ENCODE measurements at regions not wholly inside any gene's neighbourhood (a gene's known extent, or its start where the extent isn't known, plus 50 kb on each side); places are given as distances from the start of the nearest gene placed in this dataset.

- Mint-ChIP-seq H3K4me3 (no peak overlapping the region), H3K27ac (no peak overlapping the region), H3K36me3 (ENCODE audit: insufficient read depth in 1 of 3, low read depth in 3 of 3) (no peaks in the 10 kb centered on the region; a peak in 1 of 7 replicates), H3K4me1 (0 out of 4 replicates have a peak, but pooled peaks cover 0 to 2% of the 10 kb centered on the region in 2 experiments), H3K9me3 (no peaks in the 10 kb centered on the region), H3K27me3 (ENCODE audit: low read depth) (no peaks in the 10 kb centered on the region)
- no peak overlapping the region for H3K9ac ChIP-seq (ENCODE audit: extremely low read depth, insufficient read length, low read length)
- H2BK5ac ChIP-seq (ENCODE audit: insufficient read length, low read length) = no peak overlapping the region
- H3K79me1 ChIP-seq (ENCODE audit: insufficient read depth, low read depth, low read length, poor library complexity, severe bottlenecking) = no peaks in the 10 kb centered on the region
- H3T11ph ChIP-seq (ENCODE audit: low read length) = no peak overlapping the region
- H3K4ac ChIP-seq (ENCODE audit: low read depth, low read length) = no peak overlapping the region
- H2AK5ac ChIP-seq (ENCODE audit: insufficient read length, low read length) = no peak overlapping the region
- no peak overlapping the region for H4K8ac ChIP-seq (replicated peaks; ENCODE audit: insufficient read length, low read depth, low read length)
- no peak overlapping the region for H2BK12ac ChIP-seq (ENCODE audit: insufficient read length, low read depth, low read length)
- H4K5ac ChIP-seq (ENCODE audit: insufficient read length, low read depth, low read length) = no peak overlapping the region
- H2BK120ac ChIP-seq (ENCODE audit: low read depth, low read length, poor library complexity, severe bottlenecking) = no peak overlapping the region
- no peaks in the 10 kb centered on the region for H4K20me1 ChIP-seq (ENCODE audit: control insufficient read depth, insufficient read depth, insufficient read length)
- H3K14ac ChIP-seq (ENCODE audit: insufficient read depth, low read length) = no peak overlapping the region
- H2BK20ac ChIP-seq (ENCODE audit: low read depth, low read length, poor library complexity, severe bottlenecking) = no peak overlapping the region
- no peak overlapping the region for H3K56ac ChIP-seq (ENCODE audit: insufficient read length, low read depth, low read length)
- no peak overlapping the region for H4K91ac ChIP-seq (ENCODE audit: insufficient read length, low read depth, low read length)
- WGBS (ENCODE audit: extremely low coverage, insufficient read length, low lambda C conversion rate) = no CpG with 5 or more reads among the region's 4 CpGs
- H3K79me2 ChIP-seq (ENCODE audit: insufficient read depth, low read length) = no peaks in the 10 kb centered on the region
- no peak overlapping the region for H2AFZ ChIP-seq (ENCODE audit: low read length)
- H2BK15ac ChIP-seq (ENCODE audit: low read depth, low read length) = no peak overlapping the region
- H3K23ac ChIP-seq (ENCODE audit: insufficient read length, low read depth, low read length) = no peak overlapping the region
- H3K4me2 ChIP-seq (ENCODE audit: insufficient read depth, insufficient read length, low read length) = no peak overlapping the region
- no peak overlapping the region for H3K18ac ChIP-seq (ENCODE audit: insufficient read length, low read depth, low read length)
- no peaks in the 10 kb centered on the region for H3K27me3 ChIP-seq (ENCODE audit: insufficient read depth, low read length)
- no peaks in the 10 kb centered on the region for H3K9me3 ChIP-seq (ENCODE audit: control insufficient read depth, low read depth, low read length)
- no peak for TF ChIP-seq CTCF (conservative IDR thresholded peaks at IDR 0.05)
- no peaks in the 10 kb centered on the region for H3K4me1 ChIP-seq (ENCODE audit: insufficient read depth, low read length)
- no peak overlapping the region for H3K27ac ChIP-seq (ENCODE audit: insufficient read length, low read depth, low read length)
- H3K23me2 ChIP-seq (ENCODE audit: insufficient read length, low read depth, low read length, poor library complexity, severe bottlenecking) = no peaks in the 10 kb centered on the region
- DNase-seq = no peak
These were observed 435.3 kb upstream of the SPTLC3 start for GRCh38 chr20:12573442-12573841.
